SW 1271 (cell line): ENCODE measurements at regions not wholly inside any gene's neighbourhood (a gene's known extent, or its start where the extent isn't known, plus 50 kb on each side); places are given as distances from the start of the nearest gene placed in this dataset.

Experiments
- DNase-seq, 2 experiments: peaks; one replicate each; lab custom pipeline; 2025; lab: John Stamatoyannopoulos, UW

GRCh38 chr18:25724121-25724520 is 366.3 kb downstream of the SS18 start:
- DNase-seq = no peak

- DNase-seq = no peak
Measured at GRCh38 chr18:25713103-25713502, 361.1 kb upstream of the ZNF521 start.

DNA sequence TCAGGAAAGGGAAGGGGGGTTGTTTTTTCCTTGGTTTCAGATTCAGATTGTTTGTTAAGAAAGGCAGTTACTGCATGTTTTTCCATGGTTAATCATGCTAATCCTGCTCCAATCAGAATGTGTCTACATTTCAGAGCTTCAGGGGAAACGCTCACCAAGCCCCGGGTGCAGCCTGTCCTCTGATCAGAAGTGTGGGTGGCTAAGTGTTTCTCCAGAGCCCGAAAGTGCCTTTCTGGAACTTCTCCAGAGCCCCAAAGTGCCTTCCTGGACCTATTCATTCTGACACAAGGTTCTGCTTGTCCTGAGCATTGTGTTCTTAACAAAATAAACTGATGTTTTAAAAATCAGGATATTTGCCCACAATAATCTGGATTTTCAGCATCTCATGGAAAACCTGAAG is 359.0 kb upstream of the ZNF521 start:
- no peak for DNase-seq

- DNase-seq = no peak
Measured at GRCh38 chr18:25705650-25706049, 353.7 kb upstream of the ZNF521 start.

DNA sequence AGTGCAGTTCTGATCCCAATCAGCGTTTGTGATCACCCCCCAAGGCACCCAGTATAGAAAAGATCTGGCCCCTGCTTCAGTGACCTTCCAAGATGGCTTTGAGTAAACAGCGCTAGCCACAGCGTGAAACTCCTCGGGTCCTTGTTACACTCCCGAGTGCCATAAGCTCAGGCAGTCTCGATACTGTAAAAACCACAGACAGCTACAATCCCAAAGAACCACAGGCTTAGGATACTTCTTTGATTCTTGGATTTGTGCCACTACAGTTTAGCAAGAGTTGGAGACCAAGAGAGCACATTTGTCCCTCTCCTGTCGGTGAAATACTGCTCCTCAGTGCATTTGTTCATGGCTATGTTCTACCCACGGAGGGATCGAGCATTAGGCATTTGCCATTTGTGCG is 352.5 kb upstream of the ZNF521 start:
- no peak for DNase-seq

DNA sequence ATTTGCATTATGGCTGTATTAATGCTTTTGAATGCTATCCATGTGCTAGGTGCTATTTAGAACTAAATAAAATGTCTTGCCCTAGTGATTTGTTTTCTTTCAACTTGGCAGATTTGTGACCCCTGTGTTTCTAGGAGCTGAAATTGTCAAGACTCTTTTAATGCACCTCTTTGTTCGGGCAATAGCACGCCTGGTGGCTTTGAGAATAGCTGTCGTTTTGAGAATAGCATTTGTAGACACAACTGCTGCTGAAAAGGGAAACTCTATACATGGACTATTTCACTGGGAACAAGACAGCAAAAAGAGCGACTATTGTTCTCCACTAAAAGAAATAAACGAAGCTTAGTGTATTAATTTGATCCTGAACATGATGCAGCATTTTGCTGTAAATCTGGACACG is 352.1 kb upstream of the ZNF521 start:
- no peak for DNase-seq

GRCh38 chr18:25701821-25702220 is 349.9 kb upstream of the ZNF521 start:
- no peak for DNase-seq

DNA sequence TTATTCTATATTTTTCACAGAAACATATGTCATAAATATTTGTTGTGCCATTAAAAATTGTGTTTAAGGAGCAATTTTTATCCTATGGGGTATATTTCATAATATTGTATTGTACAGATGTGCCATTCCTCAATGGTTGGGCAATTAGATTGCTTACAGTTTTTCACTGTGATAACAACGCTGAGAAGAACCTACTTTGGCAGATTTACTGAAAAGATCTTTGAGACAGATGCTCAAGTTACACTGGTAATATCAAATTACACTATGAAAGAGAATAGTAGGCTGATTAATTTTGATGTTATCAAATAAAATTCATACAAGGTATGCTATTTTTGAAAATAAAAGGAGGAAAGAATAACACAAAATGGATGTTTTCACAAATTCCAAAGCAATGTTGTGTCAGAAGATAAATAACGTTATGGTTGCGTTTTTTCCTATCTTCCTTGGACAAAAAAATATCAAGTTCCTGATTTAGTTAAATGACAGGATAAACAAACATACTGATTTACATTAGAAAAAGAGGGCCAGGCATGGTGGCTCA is 335.1 kb upstream of the ZNF521 start:
- no peak for DNase-seq

GRCh38 chr18:25685088-25685487 is 333.1 kb upstream of the ZNF521 start:
- DNase-seq = no peak

- DNase-seq = no peak
Measured at GRCh38 chr18:25679491-25679890, 327.5 kb upstream of the ZNF521 start.

DNA sequence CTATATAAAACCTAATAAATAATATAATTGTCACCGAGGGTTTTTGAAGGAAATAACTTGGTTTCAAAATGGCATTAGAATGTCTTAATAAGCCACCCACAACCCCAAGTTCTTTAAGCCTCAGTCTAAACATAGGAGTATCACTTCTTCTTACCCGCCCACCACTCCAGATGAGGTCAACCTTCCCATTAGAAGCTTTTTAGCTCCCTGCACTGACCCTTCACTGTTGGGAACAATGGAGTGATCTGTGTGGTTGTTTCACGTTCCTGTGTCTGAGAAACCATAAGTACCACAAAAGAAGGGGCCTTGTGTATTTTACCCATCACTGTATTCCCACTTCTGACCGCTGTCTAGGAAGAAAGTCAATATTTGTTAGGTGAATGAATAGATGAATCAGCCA is 326.3 kb upstream of the ZNF521 start:
- no peak for DNase-seq

DNA sequence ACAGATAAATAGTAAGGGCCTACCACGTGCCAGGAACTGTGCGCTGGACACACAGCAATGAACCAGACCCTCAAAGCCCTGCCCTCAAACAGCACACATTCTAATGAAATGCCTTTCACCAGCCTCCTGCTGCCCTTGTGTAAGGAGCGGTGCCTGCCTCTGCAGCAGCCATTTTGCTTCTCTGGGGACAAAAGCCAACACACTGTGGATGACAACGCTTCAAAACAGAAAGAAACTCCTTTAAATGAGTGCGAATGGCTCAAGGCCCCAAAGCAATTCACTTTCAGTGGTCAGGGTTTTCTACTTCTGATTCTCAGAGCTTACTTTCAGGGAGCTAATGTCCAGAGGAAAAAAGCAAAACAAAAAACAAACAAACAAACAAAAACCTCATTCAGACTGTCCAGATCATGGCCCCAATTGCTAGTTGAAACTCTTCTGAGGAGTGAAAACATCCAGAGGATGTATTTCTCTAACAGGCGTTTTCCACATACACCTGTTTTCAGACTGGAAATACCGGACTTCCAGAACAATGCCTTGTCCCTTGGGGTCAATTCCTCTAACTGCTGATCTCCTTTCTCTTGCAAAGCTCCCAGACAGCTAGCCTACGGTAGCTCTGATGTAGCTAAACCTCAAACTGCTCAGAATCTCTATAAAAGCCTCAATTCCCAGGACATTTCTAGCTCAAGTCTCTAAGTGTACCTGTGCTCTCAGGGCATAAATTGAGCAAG is 323.3 kb upstream of the ZNF521 start:
- DNase-seq = no peak

GRCh38 chr18:25674183-25674582 is 322.2 kb upstream of the ZNF521 start:
- DNase-seq = no peak

DNA sequence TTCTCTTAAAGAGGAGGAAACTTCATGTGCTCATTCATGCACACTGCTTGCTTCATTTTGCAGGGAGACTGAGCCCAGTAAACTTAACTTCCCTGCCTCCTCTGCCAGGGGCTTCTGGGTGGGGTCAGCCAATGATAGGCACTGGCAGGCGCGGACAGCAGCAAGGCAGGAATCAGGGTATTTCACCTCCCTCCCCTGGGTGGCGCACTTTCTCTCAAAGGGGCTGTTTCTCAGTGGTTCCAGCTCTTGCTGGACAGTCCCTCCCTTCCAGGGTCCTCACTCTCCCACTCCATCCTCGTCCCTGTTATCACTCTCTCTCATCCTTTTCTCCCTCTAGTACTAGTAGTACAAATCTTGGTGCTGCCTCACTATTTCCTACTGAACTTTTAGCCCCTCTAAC is 320.5 kb upstream of the ZNF521 start:
- no peak for DNase-seq

DNA sequence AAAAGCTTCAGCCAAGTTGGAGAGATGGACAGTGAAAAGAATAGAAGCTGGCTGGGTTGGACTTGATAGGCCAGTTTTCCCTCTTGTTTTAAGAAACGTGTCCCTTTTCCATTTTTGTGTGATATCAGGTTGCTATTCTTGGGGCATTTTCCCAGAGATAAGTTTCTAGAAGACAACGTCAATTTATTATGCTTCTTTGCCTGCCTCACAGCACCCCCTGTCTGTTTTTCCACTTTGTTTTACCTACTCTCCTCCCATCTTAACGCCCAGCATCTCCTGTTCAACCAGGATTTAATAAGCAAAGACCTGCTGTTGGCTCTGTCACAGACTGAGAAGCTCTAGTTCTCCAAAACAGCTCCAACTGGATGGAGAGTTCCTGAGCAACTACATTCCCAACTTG is 317.8 kb upstream of the ZNF521 start:
- DNase-seq = no peak

- no peak for DNase-seq
Measured at GRCh38 chr18:25662272-25662671, 310.3 kb upstream of the ZNF521 start.

DNA sequence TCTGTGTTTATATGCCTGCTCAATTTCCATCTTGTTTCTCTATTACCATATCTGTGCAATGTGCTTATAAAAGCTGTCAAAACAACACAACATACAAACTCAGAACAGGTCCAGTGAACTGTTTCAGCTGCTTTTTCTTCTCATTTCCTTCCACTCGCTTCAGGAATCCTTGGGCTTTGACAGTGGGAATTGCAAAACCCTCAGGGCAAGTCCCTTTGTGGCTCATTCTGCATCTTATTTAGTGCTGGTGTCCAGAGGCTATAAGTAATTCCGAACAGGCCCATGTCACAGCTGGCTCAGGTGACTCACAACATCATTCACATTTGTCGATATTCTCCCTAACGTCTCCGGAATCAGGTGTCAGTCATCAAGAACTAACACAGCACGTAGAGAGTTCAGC is 309.9 kb upstream of the ZNF521 start:
- no peak for DNase-seq

GRCh38 chr18:25659541-25659940 is 307.6 kb upstream of the ZNF521 start:
- DNase-seq = no peak

- no peak for DNase-seq
Measured at GRCh38 chr18:25658476-25658875, 306.5 kb upstream of the ZNF521 start.

- no peak for DNase-seq
Measured at GRCh38 chr18:25651553-25651952, 299.6 kb upstream of the ZNF521 start.

DNA sequence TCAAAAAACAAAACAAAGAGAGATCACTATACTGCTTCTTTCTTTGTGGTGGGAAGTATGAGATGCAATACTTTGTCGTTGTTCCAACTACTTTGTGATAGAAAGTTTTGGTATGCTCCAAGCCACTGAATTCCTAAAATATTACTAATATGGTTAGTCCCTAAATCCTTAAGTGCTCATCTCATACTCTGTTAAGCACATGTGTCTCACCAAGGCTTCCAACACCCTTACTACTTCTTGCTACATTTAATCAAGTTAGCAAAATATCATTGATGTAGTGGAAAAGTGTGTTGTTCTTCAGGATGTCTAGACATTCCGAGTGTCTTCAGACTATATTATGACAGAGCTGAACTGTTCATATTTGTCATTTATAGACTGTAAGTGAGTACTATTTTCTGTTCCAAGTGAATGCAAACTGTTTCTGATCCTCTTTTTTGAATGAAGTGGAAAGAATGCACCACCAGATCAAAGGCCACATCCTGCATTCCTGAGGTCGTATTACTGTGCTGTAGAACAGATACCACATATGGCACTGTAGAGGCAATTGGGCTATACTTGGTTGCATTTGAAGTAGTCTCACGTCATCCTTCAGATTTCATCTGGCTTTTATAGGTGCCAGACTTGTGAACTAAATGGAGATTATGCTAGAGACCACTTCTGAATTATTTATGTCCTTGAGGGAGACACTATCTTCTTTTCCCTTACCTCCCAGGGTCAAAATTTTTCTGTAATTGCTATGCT is 298.4 kb upstream of the ZNF521 start:
- DNase-seq = peak; percentile 28 to 74

DNA sequence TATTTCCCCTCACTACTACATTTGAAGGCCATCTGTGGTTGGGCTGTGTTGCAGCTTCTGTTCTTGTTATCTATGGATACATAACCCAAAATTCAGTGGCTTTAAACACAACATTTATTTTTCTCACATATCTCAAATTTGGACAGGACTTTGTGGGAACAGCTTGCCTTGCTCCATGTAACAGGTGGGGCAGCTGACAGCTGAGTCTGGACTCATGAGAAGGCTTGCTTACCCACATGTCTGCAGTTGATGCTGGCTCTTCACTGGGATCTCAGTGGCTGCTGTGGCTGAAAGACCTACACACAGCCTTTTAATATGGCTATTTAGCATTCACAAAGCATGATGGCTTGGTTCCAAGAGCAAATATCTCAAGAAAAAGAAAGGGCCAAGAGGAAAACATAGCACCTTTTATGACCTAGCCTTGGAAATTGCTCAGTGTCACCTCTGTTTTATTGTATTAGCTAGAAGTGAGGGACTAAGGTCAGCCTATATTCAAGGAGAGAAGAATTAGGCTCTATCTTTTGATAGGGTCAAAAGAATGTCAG is 296.8 kb upstream of the ZNF521 start:
- no peak for DNase-seq

- no peak for DNase-seq
Measured at GRCh38 chr18:25647404-25647803, 295.4 kb upstream of the ZNF521 start.
